ENCODE measurements at regions not wholly inside any gene's neighbourhood (a gene's known extent, or its start where the extent isn't known, plus 50 kb on each side); places are given as distances from the start of the nearest gene placed in this dataset.

- TF ChIP-seq, protein P1, sequence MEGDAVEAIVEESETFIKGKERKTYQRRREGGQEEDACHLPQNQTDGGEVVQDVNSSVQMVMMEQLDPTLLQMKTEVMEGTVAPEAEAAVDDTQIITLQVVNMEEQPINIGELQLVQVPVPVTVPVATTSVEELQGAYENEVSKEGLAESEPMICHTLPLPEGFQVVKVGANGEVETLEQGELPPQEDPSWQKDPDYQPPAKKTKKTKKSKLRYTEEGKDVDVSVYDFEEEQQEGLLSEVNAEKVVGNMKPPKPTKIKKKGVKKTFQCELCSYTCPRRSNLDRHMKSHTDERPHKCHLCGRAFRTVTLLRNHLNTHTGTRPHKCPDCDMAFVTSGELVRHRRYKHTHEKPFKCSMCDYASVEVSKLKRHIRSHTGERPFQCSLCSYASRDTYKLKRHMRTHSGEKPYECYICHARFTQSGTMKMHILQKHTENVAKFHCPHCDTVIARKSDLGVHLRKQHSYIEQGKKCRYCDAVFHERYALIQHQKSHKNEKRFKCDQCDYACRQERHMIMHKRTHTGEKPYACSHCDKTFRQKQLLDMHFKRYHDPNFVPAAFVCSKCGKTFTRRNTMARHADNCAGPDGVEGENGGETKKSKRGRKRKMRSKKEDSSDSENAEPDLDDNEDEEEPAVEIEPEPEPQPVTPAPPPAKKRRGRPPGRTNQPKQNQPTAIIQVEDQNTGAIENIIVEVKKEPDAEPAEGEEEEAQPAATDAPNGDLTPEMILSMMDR (conservative IDR thresholded peaks at IDR 0.05; ENCODE audit: low read depth, low read length) = no peak
- TF ChIP-seq RFX5 (IDR thresholded peaks at IDR 0.05; ENCODE audit: low read depth, low read length) (no peak), SMC3 (IDR thresholded peaks at IDR 0.05; ENCODE audit: low read depth, low read length) (no peak), MAZ (IDR thresholded peaks at IDR 0.05; ENCODE audit: borderline replicate concordance, low read depth, low read length) (no peak), BHLHE40 (IDR thresholded peaks at IDR 0.05; ENCODE audit: low read depth, low read length) (no peak), MAFK (IDR thresholded peaks at IDR 0.05; ENCODE audit: low read depth, low read length) (peak; percentile 95), RAD21 (IDR thresholded peaks at IDR 0.05; ENCODE audit: low read length) (no peak), CEBPB (IDR thresholded peaks at IDR 0.05; ENCODE audit: low read depth, low read length) (no peak), POLR2A (IDR thresholded peaks at IDR 0.05; ENCODE audit: low read depth, low read length) (no peak), RCOR1 (IDR thresholded peaks at IDR 0.05; ENCODE audit: insufficient replicate concordance, low read length) (no peak)
- TF ChIP-seq, protein P2, sequence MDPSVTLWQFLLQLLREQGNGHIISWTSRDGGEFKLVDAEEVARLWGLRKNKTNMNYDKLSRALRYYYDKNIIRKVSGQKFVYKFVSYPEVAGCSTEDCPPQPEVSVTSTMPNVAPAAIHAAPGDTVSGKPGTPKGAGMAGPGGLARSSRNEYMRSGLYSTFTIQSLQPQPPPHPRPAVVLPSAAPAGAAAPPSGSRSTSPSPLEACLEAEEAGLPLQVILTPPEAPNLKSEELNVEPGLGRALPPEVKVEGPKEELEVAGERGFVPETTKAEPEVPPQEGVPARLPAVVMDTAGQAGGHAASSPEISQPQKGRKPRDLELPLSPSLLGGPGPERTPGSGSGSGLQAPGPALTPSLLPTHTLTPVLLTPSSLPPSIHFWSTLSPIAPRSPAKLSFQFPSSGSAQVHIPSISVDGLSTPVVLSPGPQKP (IDR thresholded peaks at IDR 0.05; ENCODE audit: borderline replicate concordance, low read depth, low read length) = no peak
These were observed 616.8 kb upstream of the MEF2C start for GRCh38 chr5:89499787-89500186.
